ENCODE measurements at regions not wholly inside any gene's neighbourhood (a gene's known extent, or its start where the extent isn't known, plus 50 kb on each side); places are given as distances from the start of the nearest gene placed in this dataset.

Small RNA genes lying in the stretch of these regions (small RNA-seq; reads per million reads assigned to genes)
- 0 reads per million in 4 donors for gene TMEM167AP1

All from upper lobe of left lung (tissue), 4 donors.